IMR-90 (cell line): ENCODE measurements at regions not wholly inside any gene's neighbourhood (a gene's known extent, or its start where the extent isn't known, plus 50 kb on each side); places are given as distances from the start of the nearest gene placed in this dataset.

Experiments
- ATAC-seq: fragments of 200-7000 bp; cut with Tn5 transposase; 2 replicates; pipeline ENCODE4 v1.9.1; 2020; ENCODE audit warnings: low read depth, mild to moderate bottlenecking, moderate library complexity
- BruUV-seq: library from RNA; stranded (reverse); fragments of 400-500 nt; replicated peaks from 2 replicates; lab custom pipeline; 2021; lab: Mats Ljungman, UMichigan
- CTCF ChIA-PET: fragments of 300-600 bp; formaldehyde crosslinking; extraction: SDS; loops from one replicate; lab custom pipeline; 2021; ENCODE audit warnings: antibody characterized with exemption; lab: Yijun Ruan, JAX
- POLR2A ChIA-PET: fragments of 300-600 bp; sonication (Branson Sonifier 250); formaldehyde crosslinking; loops from one replicate; lab custom pipeline; 2022; ENCODE audit warnings: antibody characterized with exemption; ENCODE audit not compliant: unreplicated experiment; lab: Charles Lee
- DNase-seq: peaks from one replicate; pipeline ENCODE4 v3.0.0; 2013
- H2AFZ ChIP-seq: replicated peaks from 2 replicates; pipeline ENCODE3; 2013; ENCODE audit warnings: low read length, mild to moderate bottlenecking; ENCODE audit not compliant: poor library complexity
- H2AK5ac ChIP-seq: 2 replicates; pipeline ENCODE4 v1.6.1; 2013; ENCODE audit warnings: low read depth, low read length, inconsistent platforms
- H2AK9ac ChIP-seq: replicated peaks from 2 replicates; pipeline ENCODE3; 2013; ENCODE audit warnings: mild to moderate bottlenecking, low read depth, low read length, moderate library complexity; ENCODE audit not compliant: poor library complexity
- H2BK120ac ChIP-seq: 2 replicates; pipeline ENCODE4 v1.6.1; 2013; ENCODE audit warnings: low read depth, low read length, inconsistent platforms
- H2BK15ac ChIP-seq: 3 replicates; pipeline ENCODE4 v1.6.1; 2013; ENCODE audit warnings: low read depth, low read length, inconsistent platforms
- H2BK20ac ChIP-seq: 2 replicates; pipeline ENCODE4 v1.6.1; 2013; ENCODE audit warnings: low read depth, mild to moderate bottlenecking, inconsistent platforms, low read length, moderate library complexity
- H2BK5ac ChIP-seq: 2 replicates; pipeline ENCODE4 v1.6.1; 2013; ENCODE audit warnings: mild to moderate bottlenecking, low read depth, low read length, inconsistent platforms; ENCODE audit not compliant: poor library complexity, severe bottlenecking
- H3K14ac ChIP-seq: replicated peaks from 2 replicates; pipeline ENCODE4 v1.6.1; 2013; ENCODE audit warnings: low read depth, low read length, inconsistent platforms
- H3K18ac ChIP-seq: 2 replicates; pipeline ENCODE4 v1.6.1; 2013; ENCODE audit warnings: low read depth, low read length, control low read depth
- H3K23ac ChIP-seq: 2 replicates; pipeline ENCODE4 v1.6.1; 2013; ENCODE audit warnings: low read depth, low read length, inconsistent platforms
- H3K27ac ChIP-seq: 2 replicates; pipeline ENCODE4 v1.5.1; 2013; ENCODE audit warnings: mild to moderate bottlenecking, control low read depth, low read length; ENCODE audit not compliant: insufficient read depth
- H3K27me3 ChIP-seq: 2 replicates; pipeline ENCODE4 v1.6.1; 2013; ENCODE audit warnings: low read length; ENCODE audit not compliant: control insufficient read depth, insufficient read depth
- H3K36me3 ChIP-seq: 2 replicates; pipeline ENCODE4 v1.6.1; 2013; ENCODE audit warnings: low read length, mixed read lengths; ENCODE audit not compliant: control insufficient read depth, insufficient read depth
- H3K4ac ChIP-seq: 2 replicates; pipeline ENCODE4 v1.6.1; 2013; ENCODE audit warnings: low read depth, low read length, inconsistent platforms
- H3K4me1 ChIP-seq: 2 replicates; pipeline ENCODE4 v1.6.1; 2013; ENCODE audit warnings: low read length, mixed read lengths; ENCODE audit not compliant: control insufficient read depth, insufficient read depth
- H3K4me2 ChIP-seq: 2 replicates; pipeline ENCODE4 v1.6.1; 2013; ENCODE audit warnings: low read depth, mild to moderate bottlenecking, control low read depth, low read length, moderate library complexity
- H3K4me3 ChIP-seq: 2 replicates; pipeline ENCODE4 v1.5.1; 2013; ENCODE audit warnings: low read depth, mild to moderate bottlenecking, control low read depth, low read length, moderate library complexity; ENCODE audit not compliant: insufficient read depth
- H3K56ac ChIP-seq: 2 replicates; pipeline ENCODE4 v1.6.1; 2013; ENCODE audit warnings: low read length, inconsistent platforms; ENCODE audit not compliant: insufficient read depth; ENCODE audit errors: extremely low read depth
- H3K79me1 ChIP-seq, 2 experiments: 2 replicates each; pipeline ENCODE4 v1.6.1; 2013; ENCODE audit warnings: low read length in 2 of 2, inconsistent platforms in 1 of 2, low read depth in 1 of 2
- H3K9ac ChIP-seq: 2 replicates; pipeline ENCODE4 v1.6.1; 2013; ENCODE audit warnings: low read depth, low read length, control low read depth
- H3K9me1 ChIP-seq: 2 replicates; pipeline ENCODE4 v1.6.1; 2013; ENCODE audit warnings: low read length, inconsistent platforms; ENCODE audit not compliant: insufficient read depth
- H3K9me3 ChIP-seq: 2 replicates; pipeline ENCODE4 v1.6.1; 2013; ENCODE audit warnings: low read length; ENCODE audit not compliant: control insufficient read depth, insufficient read depth
- H4K20me1 ChIP-seq: 2 replicates; pipeline ENCODE4 v1.6.1; 2013; ENCODE audit warnings: low read length, inconsistent platforms; ENCODE audit not compliant: insufficient read depth
- H4K5ac ChIP-seq: 2 replicates; pipeline ENCODE4 v1.6.1; 2013; ENCODE audit warnings: mild to moderate bottlenecking, low read depth, low read length, control low read depth
- H4K8ac ChIP-seq, 2 experiments: 2 replicates each; pipeline ENCODE4 v1.6.1; 2013; ENCODE audit warnings: low read depth in 2 of 2, low read length in 2 of 2, control low read depth in 1 of 2, inconsistent platforms in 1 of 2
- H4K91ac ChIP-seq: 2 replicates; pipeline ENCODE4 v1.6.1; 2013; ENCODE audit warnings: low read depth, low read length, inconsistent platforms; ENCODE audit not compliant: insufficient read depth
- CHD1 ChIP-seq: IDR thresholded peaks from 2 replicates; pipeline ENCODE4 v1.6.1; 2012; ENCODE audit warnings: low read depth, low read length, improper control_type of control experiment
- FOS ChIP-seq: fragments of 150-350 bp; IDR thresholded peaks from 2 replicates; pipeline ENCODE4 v1.6.1; 2016; ENCODE audit warnings: low read depth, low read length
- MAZ ChIP-seq: IDR thresholded peaks from 2 replicates; pipeline ENCODE4 v1.6.1; 2012; ENCODE audit warnings: low read depth, mild to moderate bottlenecking, low read length, improper control_type of control experiment, moderate library complexity, borderline replicate concordance
- MXI1 ChIP-seq: IDR thresholded peaks from 2 replicates; pipeline ENCODE4 v1.6.1; 2012; ENCODE audit warnings: low read depth, mild to moderate bottlenecking, low read length, moderate library complexity, borderline replicate concordance
- POLR2A ChIP-seq: IDR thresholded peaks from 2 replicates; pipeline ENCODE4 v1.6.1; 2012; ENCODE audit warnings: mild to moderate bottlenecking, low read depth, low read length
- RCOR1 ChIP-seq: IDR thresholded peaks from 2 replicates; pipeline ENCODE4 v1.6.1; 2012; ENCODE audit warnings: mild to moderate bottlenecking, low read length, improper control_type of control experiment; ENCODE audit not compliant: insufficient replicate concordance
- RFX5 ChIP-seq: IDR thresholded peaks from 2 replicates; pipeline ENCODE4 v1.8.0; 2012; ENCODE audit warnings: low read depth, mild to moderate bottlenecking, low read length, moderate library complexity
- SMC3 ChIP-seq: fragments of 150-350 bp; IDR thresholded peaks from 2 replicates; pipeline ENCODE4 v1.6.1; 2016; ENCODE audit warnings: low read depth, mild to moderate bottlenecking, antibody characterized with exemption, low read length, moderate library complexity
- WGBS, 2 experiments: methylation state at CpG; one replicate each; pipeline versions ENCODE4 v1.1.5 to v1.1.7; 2013; ENCODE audit warnings: missing lambda C conversion rate in 2 of 2; ENCODE audit not compliant: insufficient read length in 1 of 2; ENCODE audit errors: extremely low coverage in 2 of 2; 5-methylcytosine and 5-hydroxymethylcytosine counted together
- dilution Hi-C: fragments of 300-500 bp; cut with HindIII; formaldehyde crosslinking; loops from one replicate; pipeline ENCODE4 v1.14.3; 2018; ENCODE audit warnings: low sequenced_read_pairs; ENCODE audit not compliant: unreplicated experiment
- in situ Hi-C: fragments of 300-500 bp; cut with MboI; formaldehyde crosslinking; loops from 3 replicates; pipeline ENCODE4 v1.14.3; 2019; ENCODE audit warnings: low sequenced_read_pairs, inconsistent platforms, mixed read lengths
- intact Hi-C: fragments of 100-400 bp; cut with micrococcal nuclease; formaldehyde crosslinking; loops from 2 replicates; pipeline ENCODE4 v1.10.0; 2022
- TF ChIP-seq, protein P1 (sequence below): fragments of 150-350 bp; IDR thresholded peaks from 2 replicates; pipeline ENCODE4 v1.6.1; 2016; ENCODE audit warnings: low read depth, mild to moderate bottlenecking, low read length, moderate library complexity, borderline replicate concordance

GRCh38 chr2:58767828-58768714, 526.9 kb upstream of the FANCL start:
- Histone ChIP-seq H2AK5ac (no peak overlapping the region), H3K4me3 (no peak overlapping the region), H2BK5ac (no peak overlapping the region), H4K5ac (no peak overlapping the region), H3K9me1 (no peaks in the 10 kb centered on the region), H2BK120ac (no peak overlapping the region), H3K27ac (no peak overlapping the region), H3K9ac (no peak overlapping the region), H3K36me3 (no peaks in the 10 kb centered on the region), H3K9me3 (no peaks in the 10 kb centered on the region), H3K23ac (no peak overlapping the region), H3K18ac (no peak overlapping the region), H2BK15ac (no peak overlapping the region), H3K27me3 (no peaks in the 10 kb centered on the region), H3K79me1 (no peaks in the 10 kb centered on the region), H4K20me1 (no peaks in the 10 kb centered on the region), H3K4me1 (no peaks in the 10 kb centered on the region), H4K91ac (no peak overlapping the region), H2BK20ac (no peak overlapping the region), H3K4ac (no peak overlapping the region), H2AFZ (no peak overlapping the region), H3K4me2 (no peak overlapping the region), H3K14ac (no peak overlapping the region), H2AK9ac (no peak overlapping the region), H4K8ac (no peak overlapping the region), H3K56ac (no peak overlapping the region)
- BruUV-seq: no TSS peak
- TF ChIP-seq FOS (no peak), POLR2A (no peak), MAZ (no peak), RFX5 (no peak), RCOR1 (no peak), MXI1 (no peak), CHD1 (no peak), SMC3 (no peak)
- TF ChIP-seq, protein P1, sequence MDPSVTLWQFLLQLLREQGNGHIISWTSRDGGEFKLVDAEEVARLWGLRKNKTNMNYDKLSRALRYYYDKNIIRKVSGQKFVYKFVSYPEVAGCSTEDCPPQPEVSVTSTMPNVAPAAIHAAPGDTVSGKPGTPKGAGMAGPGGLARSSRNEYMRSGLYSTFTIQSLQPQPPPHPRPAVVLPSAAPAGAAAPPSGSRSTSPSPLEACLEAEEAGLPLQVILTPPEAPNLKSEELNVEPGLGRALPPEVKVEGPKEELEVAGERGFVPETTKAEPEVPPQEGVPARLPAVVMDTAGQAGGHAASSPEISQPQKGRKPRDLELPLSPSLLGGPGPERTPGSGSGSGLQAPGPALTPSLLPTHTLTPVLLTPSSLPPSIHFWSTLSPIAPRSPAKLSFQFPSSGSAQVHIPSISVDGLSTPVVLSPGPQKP: no peak
- ChIA-PET POLR2A (no interaction called here), CTCF (interaction anchor here (0.6 kb wide), 1 partner anchor 876 kb away, joined by 3 read pairs; no protein-coding TSS in a partner anchor)
- ATAC-seq (no peak), DNase-seq (no peak)
- no CpG with 5 or more reads among the region's 10 CpGs for WGBS, 2 experiments
- dilution Hi-C loops: no loop called here
- in situ Hi-C loops: loop anchor here (25.0 kb wide), 1 partner anchor 1819 kb away; no protein-coding TSS in a partner anchor
- intact Hi-C loops: no loop called here
